IMR-90 (cell line): ENCODE measurements at regions not wholly inside any gene's neighbourhood (a gene's known extent, or its start where the extent isn't known, plus 50 kb on each side); places are given as distances from the start of the nearest gene placed in this dataset.

Source experiments
- ATAC-seq: fragments of 200-7000 bp; cut with Tn5 transposase; 2 replicates; pipeline ENCODE4 v1.9.1; 2020; ENCODE audit warnings: low read depth, mild to moderate bottlenecking, moderate library complexity
- BruUV-seq: library from RNA; stranded (reverse); fragments of 400-500 nt; replicated peaks from 2 replicates; lab custom pipeline; 2021; lab: Mats Ljungman, UMichigan
- CTCF ChIA-PET: fragments of 300-600 bp; formaldehyde crosslinking; extraction: SDS; loops from one replicate; lab custom pipeline; 2021; ENCODE audit warnings: antibody characterized with exemption; lab: Yijun Ruan, JAX
- POLR2A ChIA-PET: fragments of 300-600 bp; sonication (Branson Sonifier 250); formaldehyde crosslinking; loops from one replicate; lab custom pipeline; 2022; ENCODE audit warnings: antibody characterized with exemption; ENCODE audit not compliant: unreplicated experiment; lab: Charles Lee
- DNase-seq: peaks from one replicate; pipeline ENCODE4 v3.0.0; 2013
- H2AFZ ChIP-seq: replicated peaks from 2 replicates; pipeline ENCODE3; 2013; ENCODE audit warnings: low read length, mild to moderate bottlenecking; ENCODE audit not compliant: poor library complexity
- H2AK5ac ChIP-seq: 2 replicates; pipeline ENCODE4 v1.6.1; 2013; ENCODE audit warnings: low read depth, low read length, inconsistent platforms
- H2AK9ac ChIP-seq: replicated peaks from 2 replicates; pipeline ENCODE3; 2013; ENCODE audit warnings: mild to moderate bottlenecking, low read depth, low read length, moderate library complexity; ENCODE audit not compliant: poor library complexity
- H2BK120ac ChIP-seq: 2 replicates; pipeline ENCODE4 v1.6.1; 2013; ENCODE audit warnings: low read depth, low read length, inconsistent platforms
- H2BK15ac ChIP-seq: 3 replicates; pipeline ENCODE4 v1.6.1; 2013; ENCODE audit warnings: low read depth, low read length, inconsistent platforms
- H2BK20ac ChIP-seq: 2 replicates; pipeline ENCODE4 v1.6.1; 2013; ENCODE audit warnings: low read depth, mild to moderate bottlenecking, inconsistent platforms, low read length, moderate library complexity
- H2BK5ac ChIP-seq: 2 replicates; pipeline ENCODE4 v1.6.1; 2013; ENCODE audit warnings: mild to moderate bottlenecking, low read depth, low read length, inconsistent platforms; ENCODE audit not compliant: poor library complexity, severe bottlenecking
- H3K14ac ChIP-seq: replicated peaks from 2 replicates; pipeline ENCODE4 v1.6.1; 2013; ENCODE audit warnings: low read depth, low read length, inconsistent platforms
- H3K18ac ChIP-seq: 2 replicates; pipeline ENCODE4 v1.6.1; 2013; ENCODE audit warnings: low read depth, low read length, control low read depth
- H3K23ac ChIP-seq: 2 replicates; pipeline ENCODE4 v1.6.1; 2013; ENCODE audit warnings: low read depth, low read length, inconsistent platforms
- H3K27ac ChIP-seq: 2 replicates; pipeline ENCODE4 v1.5.1; 2013; ENCODE audit warnings: mild to moderate bottlenecking, control low read depth, low read length; ENCODE audit not compliant: insufficient read depth
- H3K27me3 ChIP-seq: 2 replicates; pipeline ENCODE4 v1.6.1; 2013; ENCODE audit warnings: low read length; ENCODE audit not compliant: control insufficient read depth, insufficient read depth
- H3K36me3 ChIP-seq: 2 replicates; pipeline ENCODE4 v1.6.1; 2013; ENCODE audit warnings: low read length, mixed read lengths; ENCODE audit not compliant: control insufficient read depth, insufficient read depth
- H3K4ac ChIP-seq: 2 replicates; pipeline ENCODE4 v1.6.1; 2013; ENCODE audit warnings: low read depth, low read length, inconsistent platforms
- H3K4me1 ChIP-seq: 2 replicates; pipeline ENCODE4 v1.6.1; 2013; ENCODE audit warnings: low read length, mixed read lengths; ENCODE audit not compliant: control insufficient read depth, insufficient read depth
- H3K4me2 ChIP-seq: 2 replicates; pipeline ENCODE4 v1.6.1; 2013; ENCODE audit warnings: low read depth, mild to moderate bottlenecking, control low read depth, low read length, moderate library complexity
- H3K4me3 ChIP-seq: 2 replicates; pipeline ENCODE4 v1.5.1; 2013; ENCODE audit warnings: low read depth, mild to moderate bottlenecking, control low read depth, low read length, moderate library complexity; ENCODE audit not compliant: insufficient read depth
- H3K56ac ChIP-seq: 2 replicates; pipeline ENCODE4 v1.6.1; 2013; ENCODE audit warnings: low read length, inconsistent platforms; ENCODE audit not compliant: insufficient read depth; ENCODE audit errors: extremely low read depth
- H3K79me1 ChIP-seq, 2 experiments: 2 replicates each; pipeline ENCODE4 v1.6.1; 2013; ENCODE audit warnings: low read length in 2 of 2, inconsistent platforms in 1 of 2, low read depth in 1 of 2
- H3K9ac ChIP-seq: 2 replicates; pipeline ENCODE4 v1.6.1; 2013; ENCODE audit warnings: low read depth, low read length, control low read depth
- H3K9me1 ChIP-seq: 2 replicates; pipeline ENCODE4 v1.6.1; 2013; ENCODE audit warnings: low read length, inconsistent platforms; ENCODE audit not compliant: insufficient read depth
- H3K9me3 ChIP-seq: 2 replicates; pipeline ENCODE4 v1.6.1; 2013; ENCODE audit warnings: low read length; ENCODE audit not compliant: control insufficient read depth, insufficient read depth
- H4K20me1 ChIP-seq: 2 replicates; pipeline ENCODE4 v1.6.1; 2013; ENCODE audit warnings: low read length, inconsistent platforms; ENCODE audit not compliant: insufficient read depth
- H4K5ac ChIP-seq: 2 replicates; pipeline ENCODE4 v1.6.1; 2013; ENCODE audit warnings: mild to moderate bottlenecking, low read depth, low read length, control low read depth
- H4K8ac ChIP-seq, 2 experiments: 2 replicates each; pipeline ENCODE4 v1.6.1; 2013; ENCODE audit warnings: low read depth in 2 of 2, low read length in 2 of 2, control low read depth in 1 of 2, inconsistent platforms in 1 of 2
- H4K91ac ChIP-seq: 2 replicates; pipeline ENCODE4 v1.6.1; 2013; ENCODE audit warnings: low read depth, low read length, inconsistent platforms; ENCODE audit not compliant: insufficient read depth
- BHLHE40 ChIP-seq: fragments of 150-350 bp; IDR thresholded peaks from 2 replicates; pipeline ENCODE4 v1.6.1; 2016; ENCODE audit warnings: mild to moderate bottlenecking, low read depth, low read length
- CTCF ChIP-seq: conservative IDR thresholded peaks from 2 replicates; pipeline ENCODE4 v1.5.1; 2012; ENCODE audit warnings: mild to moderate bottlenecking, low read depth, low read length, improper control_type of control experiment
- RAD21 ChIP-seq: IDR thresholded peaks from 2 replicates; pipeline ENCODE4 v1.6.1; 2012; ENCODE audit warnings: low read length, improper control_type of control experiment
- WGBS, 2 experiments: methylation state at CpG; one replicate each; pipeline versions ENCODE4 v1.1.5 to v1.1.7; 2013; ENCODE audit warnings: missing lambda C conversion rate in 2 of 2; ENCODE audit not compliant: insufficient read length in 1 of 2; ENCODE audit errors: extremely low coverage in 2 of 2; 5-methylcytosine and 5-hydroxymethylcytosine counted together
- dilution Hi-C: fragments of 300-500 bp; cut with HindIII; formaldehyde crosslinking; loops from one replicate; pipeline ENCODE4 v1.14.3; 2018; ENCODE audit warnings: low sequenced_read_pairs; ENCODE audit not compliant: unreplicated experiment
- in situ Hi-C: fragments of 300-500 bp; cut with MboI; formaldehyde crosslinking; loops from 3 replicates; pipeline ENCODE4 v1.14.3; 2019; ENCODE audit warnings: low sequenced_read_pairs, inconsistent platforms, mixed read lengths
- intact Hi-C: fragments of 100-400 bp; cut with micrococcal nuclease; formaldehyde crosslinking; loops from 2 replicates; pipeline ENCODE4 v1.10.0; 2022

- POLR2A ChIA-PET, result no interaction called here
- H3K4me1 ChIP-seq, result peaks cover 18% of the 10 kb centered on the region
Measured at GRCh38 chr17:62871291-62871690, 63.2 kb upstream of the MARCHF10 start.

More at GRCh38 chr17:62871291-62871690, 63.2 kb upstream of the MARCHF10 start:
- no peak overlapping the region for H3K18ac ChIP-seq
- no peak overlapping the region for H2BK20ac ChIP-seq
- no peak overlapping the region for H3K56ac ChIP-seq
- dilution Hi-C loops, result no loop called here
- H3K14ac ChIP-seq, result no peak overlapping the region
- no TSS peak for BruUV-seq
- H4K91ac ChIP-seq, result no peak overlapping the region; the same call in 1 of the 2 replicates
- in situ Hi-C loops, result no loop called here
- intact Hi-C loops, result no loop called here
- H4K5ac ChIP-seq, result no peak overlapping the region
- CTCF ChIA-PET, result interaction anchor here (0.5 kb wide), 1 partner anchor 17 kb away, joined by 3 read pairs; no protein-coding TSS in a partner anchor
- no peak overlapping the region for H2AK5ac ChIP-seq
- peak overlapping the region; percentile 22 for H2AK9ac ChIP-seq
- no peak overlapping the region for H3K4me2 ChIP-seq
- no peak overlapping the region for H3K27ac ChIP-seq
- DNase-seq, result no peak
- no peaks in the 10 kb centered on the region for H3K9me1 ChIP-seq
- ATAC-seq, result no peak
- no peak overlapping the region for H2BK5ac ChIP-seq
- no peak overlapping the region for H4K8ac ChIP-seq
- H3K4me3 ChIP-seq, result no peak overlapping the region
- H3K79me1 ChIP-seq, result no peaks in the 10 kb centered on the region
- H4K20me1 ChIP-seq, result no peaks in the 10 kb centered on the region
- H2AFZ ChIP-seq, result no peak overlapping the region
- WGBS, 2 experiments, result no CpG with 5 or more reads among the region's 5 CpGs
- H3K36me3 ChIP-seq, result no peaks in the 10 kb centered on the region
- no peak overlapping the region for H3K23ac ChIP-seq
- H3K9me3 ChIP-seq, result no peaks in the 10 kb centered on the region
- H2BK120ac ChIP-seq, result no peak overlapping the region
- H3K4ac ChIP-seq, result no peak overlapping the region
- TF ChIP-seq BHLHE40, result no peak
- no peak for TF ChIP-seq CTCF
- no peak for TF ChIP-seq RAD21
- H3K27me3 ChIP-seq, result peaks cover 2% of the 10 kb centered on the region; the same call in 1 of the 2 replicates
- H3K9ac ChIP-seq, result no peak overlapping the region
- no peak overlapping the region; the same call in 2 of the 3 replicates for H2BK15ac ChIP-seq
